Fibroblast of lung (primary cell): ENCODE measurements at regions not wholly inside any gene's neighbourhood (a gene's known extent, or its start where the extent isn't known, plus 50 kb on each side); places are given as distances from the start of the nearest gene placed in this dataset.

Source experiments
- EZH2 ChIP-seq: IDR thresholded peaks from 2 replicates; pipeline ENCODE4 v1.5.1; 2012; ENCODE audit warnings: low read length, control low read depth, mild to moderate bottlenecking; ENCODE audit errors: missing control alignments
- TF ChIP-seq, protein P1 (sequence below), 2 donors: IDR thresholded peaks in 1 of 2; conservative IDR thresholded peaks in 1 of 2; 1 replicate in 1 of 2; 2 replicates in 1 of 2; pipeline ENCODE4 v1.5.1; 2011 to 2012; ENCODE audit warnings: low read length in 2 of 2, control low read depth in 1 of 2, inconsistent platforms in 1 of 2, low read depth in 1 of 2, mild to moderate bottlenecking in 1 of 2

DNA sequence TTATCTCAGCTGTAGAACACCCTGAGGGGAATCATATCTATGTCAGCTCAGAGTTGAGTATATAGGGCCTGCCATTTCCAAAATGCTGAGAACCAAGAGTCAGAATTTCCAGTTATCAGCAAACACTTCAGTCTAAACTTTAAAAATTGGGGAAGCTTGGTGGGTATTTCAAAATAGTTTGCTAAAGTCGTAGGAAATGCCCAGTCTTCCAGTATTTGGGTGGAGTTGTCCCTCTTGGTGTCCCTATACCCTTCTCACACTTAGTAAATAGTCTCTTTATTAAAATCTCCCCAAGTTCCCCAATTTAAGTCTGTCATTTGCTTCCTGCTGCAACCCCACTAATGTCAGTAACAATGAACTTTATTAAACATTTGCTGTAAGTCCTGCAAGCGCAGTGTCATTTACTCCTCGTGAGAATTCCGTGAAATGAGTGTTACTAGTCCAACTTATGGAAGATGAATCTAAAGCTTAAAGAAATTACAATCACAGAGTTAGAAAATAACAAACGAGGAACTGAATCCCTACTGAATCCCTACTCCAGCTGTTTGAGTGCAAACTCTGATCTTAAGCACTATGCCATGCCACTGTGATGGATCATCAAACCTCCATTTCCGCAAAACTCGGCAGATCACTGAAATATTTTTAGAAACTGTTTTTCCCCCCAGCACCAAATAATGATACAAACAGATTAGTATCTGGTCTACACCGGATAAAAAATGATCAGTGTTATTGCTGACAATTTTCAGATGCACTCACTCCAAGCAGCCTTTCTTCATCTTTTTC lies 341.7 kb upstream of the PROK2 start:
- TF ChIP-seq, protein P1, sequence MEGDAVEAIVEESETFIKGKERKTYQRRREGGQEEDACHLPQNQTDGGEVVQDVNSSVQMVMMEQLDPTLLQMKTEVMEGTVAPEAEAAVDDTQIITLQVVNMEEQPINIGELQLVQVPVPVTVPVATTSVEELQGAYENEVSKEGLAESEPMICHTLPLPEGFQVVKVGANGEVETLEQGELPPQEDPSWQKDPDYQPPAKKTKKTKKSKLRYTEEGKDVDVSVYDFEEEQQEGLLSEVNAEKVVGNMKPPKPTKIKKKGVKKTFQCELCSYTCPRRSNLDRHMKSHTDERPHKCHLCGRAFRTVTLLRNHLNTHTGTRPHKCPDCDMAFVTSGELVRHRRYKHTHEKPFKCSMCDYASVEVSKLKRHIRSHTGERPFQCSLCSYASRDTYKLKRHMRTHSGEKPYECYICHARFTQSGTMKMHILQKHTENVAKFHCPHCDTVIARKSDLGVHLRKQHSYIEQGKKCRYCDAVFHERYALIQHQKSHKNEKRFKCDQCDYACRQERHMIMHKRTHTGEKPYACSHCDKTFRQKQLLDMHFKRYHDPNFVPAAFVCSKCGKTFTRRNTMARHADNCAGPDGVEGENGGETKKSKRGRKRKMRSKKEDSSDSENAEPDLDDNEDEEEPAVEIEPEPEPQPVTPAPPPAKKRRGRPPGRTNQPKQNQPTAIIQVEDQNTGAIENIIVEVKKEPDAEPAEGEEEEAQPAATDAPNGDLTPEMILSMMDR (conservative IDR thresholded peaks at IDR 0.05 in 1 of 2, IDR thresholded peaks at IDR 0.05 in 1 of 2; ENCODE audit: low read depth in 1 of 2, low read length in 2 of 2), result no peak
- TF ChIP-seq EZH2, result no peak
